Stomach (tissue), 8 donors: ENCODE measurements at regions not wholly inside any gene's neighbourhood (a gene's known extent, or its start where the extent isn't known, plus 50 kb on each side); places are given as distances from the start of the nearest gene placed in this dataset.

ENCODE experiments used
- DNase-seq, 2 donors: peaks; one replicate each; pipeline versions ENCODE4 v3.0.0 to v3.0.0-alpha.2; 2013 to 2019
- H3K27ac ChIP-seq, 5 donors: fragments of 200-600 bp in 4 of 5; sonication (generic) in 4 of 5; one replicate each; pipeline ENCODE4 v1.5.1; 2013 to 2019; ENCODE audit warnings: mild to moderate bottlenecking in 1 of 5, moderate library complexity in 1 of 5
- H3K27me3 ChIP-seq, 3 donors: fragments of 200-600 bp; sonication (generic); one replicate each; pipeline ENCODE4 v1.5.1; 2017 to 2019; ENCODE audit warnings: mixed run types in 1 of 3
- H3K36me3 ChIP-seq, 4 donors: fragments of 200-600 bp; sonication (generic); 1 replicate in 3 of 4; 2 replicates in 1 of 4; pipeline ENCODE4 v1.5.1; 2016 to 2019
- H3K4me1 ChIP-seq, 4 donors: fragments of 200-600 bp; sonication (generic); one replicate each; pipeline ENCODE4 v1.5.1; 2016 to 2019
- H3K4me3 ChIP-seq, 4 donors: fragments of 200-600 bp; sonication (generic) in 3 of 4; one replicate each; pipeline ENCODE4 v1.5.1; 2016 to 2019; ENCODE audit warnings: mild to moderate bottlenecking in 1 of 4
- H3K9me3 ChIP-seq, 4 donors: fragments of 200-600 bp; sonication (generic); one replicate each; pipeline ENCODE4 v1.5.1; 2016 to 2019
- EP300 ChIP-seq: sonication (generic); formaldehyde crosslinking; IDR thresholded peaks from one replicate; pipeline ENCODE4 v1.6.1; 2017; ENCODE audit warnings: antibody characterized with exemption
- POLR2A ChIP-seq, 4 donors: fragments of 450-650 bp; IDR thresholded peaks; one replicate each; pipeline ENCODE4 v1.6.1; 2016; ENCODE audit warnings: antibody characterized with exemption in 4 of 4, control low read depth in 2 of 4, mild to moderate bottlenecking in 1 of 4, moderate library complexity in 1 of 4
- POLR2AphosphoS5 ChIP-seq, 3 donors: sonication (generic); formaldehyde crosslinking; IDR thresholded peaks; one replicate each; pipeline ENCODE4 v1.6.1; 2016; ENCODE audit warnings: antibody characterized with exemption in 3 of 3
- WGBS, 5 donors: extraction: QIAGEN DNeasy Blood & Tissue Kit in 3 of 5; methylation state at CpG; one replicate each; pipeline versions ENCODE4 v1.1.5 to v1.1.7; 2013 to 2018; 5-methylcytosine and 5-hydroxymethylcytosine counted together
- intact Hi-C: fragments of 100-400 bp; cut with DNase I; formaldehyde crosslinking; loops from one replicate; pipeline ENCODE4 v1.15.1; 2023; ENCODE audit warnings: low total_unique reads
- TF ChIP-seq, protein P1 (sequence below), 7 experiments: fragments of 450-650 bp in 4 of 7; fragments of 200-600 bp in 3 of 7; sonication (generic) in 3 of 7; IDR thresholded peaks; one replicate each; pipeline ENCODE4 v1.5.1; 2016 to 2019; ENCODE audit warnings: antibody characterized with exemption in 7 of 7, control low read depth in 2 of 7, mild to moderate bottlenecking in 1 of 7
- donor health status: healthy with polysubstance abuse.
- donor health status: Bipolar disorder and iron deficiency.
- donor health status: healthy.

DNA sequence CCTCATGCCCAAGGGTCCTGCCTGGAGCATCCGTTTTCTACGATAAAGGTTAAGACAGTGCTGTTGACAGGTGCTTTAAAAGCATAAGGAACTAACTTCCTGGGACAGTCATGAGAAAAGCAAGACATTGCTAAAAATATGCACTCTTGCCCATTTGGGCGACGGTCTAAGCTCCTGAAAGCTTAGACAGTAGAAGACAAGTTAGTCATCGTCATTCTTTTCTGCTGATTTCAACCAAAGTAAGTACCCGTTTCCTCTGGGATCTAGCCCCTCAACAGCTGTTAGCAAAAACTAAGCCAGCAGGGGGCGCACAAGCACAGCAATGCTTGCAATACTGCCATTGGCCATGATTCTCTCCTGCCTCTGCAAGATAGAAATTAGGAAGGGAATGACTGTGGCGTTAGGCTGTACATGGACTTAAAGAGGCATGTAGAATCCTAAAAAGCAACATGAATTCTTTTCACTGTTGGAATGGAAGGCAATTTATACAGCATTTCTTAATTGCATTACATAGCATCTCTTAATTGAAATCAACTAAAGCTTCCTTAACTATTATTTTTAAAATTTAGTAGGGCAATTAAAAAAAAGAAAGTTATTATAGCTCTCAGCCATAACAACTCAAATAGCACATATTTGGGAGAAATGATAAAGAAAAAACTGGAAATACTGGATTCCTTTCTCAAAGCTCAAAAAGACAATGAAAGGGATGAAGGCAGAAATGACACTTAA is 147.8 kb upstream of the RALGAPA2 start:
- Histone ChIP-seq H3K27me3 (peaks cover 0 to 16% (median 0%) of the 10 kb centered on the region in 3 donors), H3K4me1 (no peaks in the 10 kb centered on the region), H3K4me3 (no peak overlapping the region), H3K9me3 (no peaks in the 10 kb centered on the region), H3K36me3 (no peaks in the 10 kb centered on the region), H3K27ac (no peak overlapping the region)
- peak; percentile 92 to 93 for DNase-seq
- WGBS, 5 donors = 17 to 20% (median 19%) methylated on average over 8 of the region's 8 CpGs
- TF ChIP-seq POLR2A (IDR thresholded peaks at IDR 0.05) (no peak), POLR2AphosphoS5 (IDR thresholded peaks at IDR 0.05) (no peak)
- TF ChIP-seq, protein P1, sequence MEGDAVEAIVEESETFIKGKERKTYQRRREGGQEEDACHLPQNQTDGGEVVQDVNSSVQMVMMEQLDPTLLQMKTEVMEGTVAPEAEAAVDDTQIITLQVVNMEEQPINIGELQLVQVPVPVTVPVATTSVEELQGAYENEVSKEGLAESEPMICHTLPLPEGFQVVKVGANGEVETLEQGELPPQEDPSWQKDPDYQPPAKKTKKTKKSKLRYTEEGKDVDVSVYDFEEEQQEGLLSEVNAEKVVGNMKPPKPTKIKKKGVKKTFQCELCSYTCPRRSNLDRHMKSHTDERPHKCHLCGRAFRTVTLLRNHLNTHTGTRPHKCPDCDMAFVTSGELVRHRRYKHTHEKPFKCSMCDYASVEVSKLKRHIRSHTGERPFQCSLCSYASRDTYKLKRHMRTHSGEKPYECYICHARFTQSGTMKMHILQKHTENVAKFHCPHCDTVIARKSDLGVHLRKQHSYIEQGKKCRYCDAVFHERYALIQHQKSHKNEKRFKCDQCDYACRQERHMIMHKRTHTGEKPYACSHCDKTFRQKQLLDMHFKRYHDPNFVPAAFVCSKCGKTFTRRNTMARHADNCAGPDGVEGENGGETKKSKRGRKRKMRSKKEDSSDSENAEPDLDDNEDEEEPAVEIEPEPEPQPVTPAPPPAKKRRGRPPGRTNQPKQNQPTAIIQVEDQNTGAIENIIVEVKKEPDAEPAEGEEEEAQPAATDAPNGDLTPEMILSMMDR (IDR thresholded peaks at IDR 0.05) = peak in 5 of 7 experiments; percentile 66 to 90 (median 83)
- intact Hi-C loops = loop anchor here (5.0 kb wide), 1 partner anchor 647 kb away; no protein-coding TSS in a partner anchor

DNA sequence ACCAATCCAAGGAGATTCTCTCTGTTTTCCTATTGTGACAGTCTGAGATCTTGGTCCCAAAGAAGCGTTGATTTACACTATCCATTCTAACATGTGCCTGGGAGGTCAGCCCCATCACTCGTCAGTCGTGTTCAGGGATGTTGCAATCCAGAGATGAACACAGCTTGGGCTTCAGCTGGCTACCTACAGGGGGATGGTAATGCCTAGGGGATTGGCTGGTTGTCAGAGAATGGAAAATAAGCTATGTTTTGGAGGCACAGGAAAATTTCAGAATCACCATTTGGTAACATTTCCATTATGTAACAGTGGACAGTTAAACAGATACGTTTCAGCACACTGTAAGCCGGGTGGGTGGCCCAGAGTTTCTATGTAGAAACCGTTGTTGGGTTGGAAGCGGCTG is 147.1 kb upstream of the RALGAPA2 start:
- no peaks in the 10 kb centered on the region for H3K36me3 ChIP-seq
- no peak overlapping the region for H3K4me3 ChIP-seq
- peaks cover 0 to 20% (median 0%) of the 10 kb centered on the region in 3 donors for H3K27me3 ChIP-seq
- no peaks in the 10 kb centered on the region for H3K4me1 ChIP-seq
- no peak overlapping the region for H3K27ac ChIP-seq
- no peaks in the 10 kb centered on the region for H3K9me3 ChIP-seq
- no peak for TF ChIP-seq POLR2AphosphoS5 (IDR thresholded peaks at IDR 0.05)
- TF ChIP-seq, protein P1 (IDR thresholded peaks at IDR 0.05) = no peak
- no peak for TF ChIP-seq POLR2A (IDR thresholded peaks at IDR 0.05)
- TF ChIP-seq EP300 = no peak
- DNase-seq = no peak
- intact Hi-C loops = no loop called here
- 57 to 80% (median 71%) methylated on average over 7 of the region's 7 CpGs for WGBS, 5 donors

DNA sequence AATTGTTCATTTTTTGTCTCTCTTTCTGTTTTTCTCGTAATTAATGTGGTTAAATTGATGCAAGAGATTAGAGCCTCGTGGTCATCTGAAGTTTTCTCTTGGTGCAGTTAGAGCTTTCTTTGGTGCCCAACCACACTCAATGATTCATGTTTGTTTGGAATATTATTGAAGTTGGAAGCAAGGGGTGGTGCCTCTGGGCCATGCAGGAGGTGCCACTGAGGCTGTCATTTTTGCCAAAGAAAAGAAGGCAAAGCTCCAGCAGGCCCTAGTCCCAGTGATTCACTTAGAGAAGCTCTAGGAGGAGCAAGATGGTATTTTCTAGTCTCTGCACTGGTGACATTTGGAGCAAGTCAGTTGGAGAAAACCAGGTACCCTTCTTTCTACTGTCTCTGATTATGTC is 144.5 kb upstream of the RALGAPA2 start:
- H3K27me3 ChIP-seq = peaks cover 0 to 26% (median 0%) of the 10 kb centered on the region in 3 donors
- intact Hi-C loops = no loop called here
- DNase-seq = no peak
- no peak overlapping the region for H3K4me3 ChIP-seq
- H3K27ac ChIP-seq = no peak overlapping the region
- peaks cover 0 to 3% (median 0%) of the 10 kb centered on the region in 4 donors for H3K9me3 ChIP-seq
- no peaks in the 10 kb centered on the region for H3K36me3 ChIP-seq
- 41 to 58% (median 53%) methylated on average over 2 of the region's 2 CpGs for WGBS, 5 donors
- TF ChIP-seq POLR2AphosphoS5 (IDR thresholded peaks at IDR 0.05) (no peak), EP300 (no peak), POLR2A (IDR thresholded peaks at IDR 0.05) (no peak)
- TF ChIP-seq, protein P1 (IDR thresholded peaks at IDR 0.05) = no peak
- no peaks in the 10 kb centered on the region for H3K4me1 ChIP-seq

DNA sequence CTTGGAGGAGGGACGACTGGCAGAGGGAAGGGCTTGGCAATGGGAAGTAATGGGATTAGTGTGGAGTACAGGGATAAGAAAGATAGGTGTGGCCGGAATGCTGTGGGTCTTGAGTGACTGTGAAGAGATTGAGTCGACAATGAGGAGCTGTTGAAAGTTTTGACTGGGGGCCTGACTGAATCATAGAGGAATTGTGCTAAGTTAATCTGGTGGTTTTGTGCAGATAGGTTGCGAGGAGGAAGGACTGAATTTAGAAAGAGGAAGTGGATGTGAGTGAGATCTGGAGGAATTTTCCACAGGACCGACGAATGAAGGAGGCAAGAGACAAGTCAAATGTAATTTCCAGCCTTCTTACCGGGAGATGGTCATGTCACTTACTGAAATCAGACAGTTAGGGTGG is 143.9 kb upstream of the RALGAPA2 start:
- intact Hi-C loops = no loop called here
- TF ChIP-seq, protein P1 (IDR thresholded peaks at IDR 0.05) = no peak
- TF ChIP-seq EP300 (no peak), POLR2AphosphoS5 (IDR thresholded peaks at IDR 0.05) (no peak), POLR2A (IDR thresholded peaks at IDR 0.05) (no peak)
- Histone ChIP-seq H3K27me3 (peaks cover 0 to 26% (median 0%) of the 10 kb centered on the region in 3 donors), H3K27ac (no peak overlapping the region), H3K4me3 (no peak overlapping the region), H3K36me3 (no peaks in the 10 kb centered on the region), H3K9me3 (peaks cover 0 to 3% (median 0%) of the 10 kb centered on the region in 4 donors), H3K4me1 (no peaks in the 10 kb centered on the region)
- DNase-seq = no peak
- WGBS, 5 donors = 57 to 65% (median 64%) methylated on average over 7 of the region's 7 CpGs
